GM18498 (cell line): ENCODE measurements at regions not wholly inside any gene's neighbourhood (a gene's known extent, or its start where the extent isn't known, plus 50 kb on each side); places are given as distances from the start of the nearest gene placed in this dataset.

Experiments used
- ATAC-seq: cut with Tn5 transposase; IDR thresholded peaks from one replicate; pipeline ENCODE4 v1.9.1; 2021; ENCODE audit warnings: mild to moderate bottlenecking, moderate library complexity; ENCODE audit not compliant: unreplicated experiment

GRCh38 chr6:21420146-21420878 is 173.2 kb upstream of the SOX4 start:
- no peak for ATAC-seq

GRCh38 chr6:21420926-21421325 is 172.6 kb upstream of the SOX4 start:
- ATAC-seq: no peak

GRCh38 chr6:21423106-21423854 is 170.3 kb upstream of the SOX4 start:
- no peak for ATAC-seq

GRCh38 chr6:21426841-21427490 is 166.6 kb upstream of the SOX4 start:
- ATAC-seq: no peak

GRCh38 chr6:21429291-21429690 is 164.3 kb upstream of the SOX4 start:
- ATAC-seq: no peak

GRCh38 chr6:21431526-21431925 is 162.0 kb upstream of the SOX4 start:
- no peak for ATAC-seq

- ATAC-seq: no peak
These were observed 156.9 kb upstream of the SOX4 start for GRCh38 chr6:21436625-21437024.

GRCh38 chr6:21437581-21437980 is 156.0 kb upstream of the SOX4 start:
- no peak for ATAC-seq

- ATAC-seq: peak; percentile 98
These were observed 155.1 kb upstream of the SOX4 start for GRCh38 chr6:21438237-21438985.

GRCh38 chr6:21438986-21439352 is 154.6 kb upstream of the SOX4 start:
- ATAC-seq: peak; percentile 55

- ATAC-seq: no peak
These were observed 152.2 kb upstream of the SOX4 start for GRCh38 chr6:21441386-21441785.

GRCh38 chr6:21442874-21443273 is 150.7 kb upstream of the SOX4 start:
- no peak for ATAC-seq

- ATAC-seq: no peak
These were observed 148.8 kb upstream of the SOX4 start for GRCh38 chr6:21444711-21445260.

GRCh38 chr6:21447987-21448386 is 145.6 kb upstream of the SOX4 start:
- ATAC-seq: no peak

GRCh38 chr6:21448485-21449109 is 145.0 kb upstream of the SOX4 start:
- no peak for ATAC-seq

- no peak for ATAC-seq
These were observed 143.4 kb upstream of the SOX4 start for GRCh38 chr6:21450149-21450548.

GRCh38 chr6:21450628-21451027 is 142.9 kb upstream of the SOX4 start:
- ATAC-seq: no peak

GRCh38 chr6:21451546-21452013 is 142.0 kb upstream of the SOX4 start:
- ATAC-seq: no peak

- no peak for ATAC-seq
These were observed 139.3 kb upstream of the SOX4 start for GRCh38 chr6:21454262-21454661.

- ATAC-seq: no peak
These were observed 138.5 kb upstream of the SOX4 start for GRCh38 chr6:21455071-21455470.
